AG04450 (cell line): ENCODE measurements at regions not wholly inside any gene's neighbourhood (a gene's known extent, or its start where the extent isn't known, plus 50 kb on each side); places are given as distances from the start of the nearest gene placed in this dataset.

Experiments used
- CTCF ChIA-PET: fragments of 300-600, 350-600 bp; formaldehyde crosslinking; extraction: SDS; loops from one replicate; lab custom pipeline; 2022; ENCODE audit warnings: antibody characterized with exemption, inconsistent platforms; lab: Charles Lee
- POLR2A ChIA-PET: fragments of 350-600 bp; formaldehyde crosslinking; extraction: SDS; loops from one replicate; lab custom pipeline; 2021; ENCODE audit warnings: antibody characterized with exemption, inconsistent platforms; lab: Yijun Ruan, JAX
- DNase-seq: peaks from one replicate; pipeline ENCODE4 v3.0.0-alpha.2; 2011; ENCODE audit warnings: low read depth, low spot score
- H3K27ac ChIP-seq: one replicate; pipeline ENCODE4 v1.5.1; 2012; ENCODE audit warnings: low read depth, low read length, control low read depth
- H3K27me3 ChIP-seq: one replicate; pipeline ENCODE4 v1.6.0; 2012; ENCODE audit warnings: low read length; ENCODE audit not compliant: control insufficient read depth, insufficient read depth
- H3K4me3 ChIP-seq: 2 replicates; pipeline ENCODE4 v1.5.1; 2011; ENCODE audit warnings: mild to moderate bottlenecking, low read depth, low read length, control low read depth
- H3K9me3 ChIP-seq: 2 replicates; pipeline ENCODE4 v1.5.1; 2012; ENCODE audit warnings: low read length; ENCODE audit not compliant: control insufficient read depth, insufficient read depth
- CTCF ChIP-seq: IDR thresholded peaks from 2 replicates; pipeline ENCODE4 v1.5.1; 2011; ENCODE audit warnings: low read depth, low read length, control low read depth, inconsistent platforms

GRCh38 chr2:146259816-146260215, 1585.0 kb upstream of the ACVR2A start:
- Histone ChIP-seq H3K27ac (no peak overlapping the region), H3K4me3 (no peak overlapping the region), H3K27me3 (no peaks in the 10 kb centered on the region), H3K9me3 (no peaks in the 10 kb centered on the region)
- TF ChIP-seq CTCF = no peak
- DNase-seq = no peak
- POLR2A ChIA-PET = no interaction called here
- CTCF ChIA-PET = no interaction called here

GRCh38 chr2:146258071-146258470, 1586.8 kb upstream of the ACVR2A start:
- TF ChIP-seq CTCF = no peak

GRCh38 chr2:146252119-146252518, 1592.7 kb upstream of the ACVR2A start:
- ChIA-PET POLR2A (no interaction called here), CTCF (no interaction called here)
- Histone ChIP-seq H3K9me3 (no peaks in the 10 kb centered on the region), H3K4me3 (no peak overlapping the region), H3K27me3 (no peaks in the 10 kb centered on the region), H3K27ac (no peak overlapping the region)
- no peak for DNase-seq
- TF ChIP-seq CTCF = no peak

More at GRCh38 chr2:146258071-146258470, 1586.8 kb upstream of the ACVR2A start:
- ChIA-PET POLR2A (no interaction called here), CTCF (no interaction called here)
- H3K27me3 ChIP-seq = no peaks in the 10 kb centered on the region
- H3K4me3 ChIP-seq = no peak overlapping the region
- no peaks in the 10 kb centered on the region for H3K9me3 ChIP-seq
- no peak overlapping the region for H3K27ac ChIP-seq
- DNase-seq = no peak

- POLR2A ChIA-PET = no interaction called here
Observed at GRCh38 chr2:146251328-146251727, 1593.5 kb upstream of the ACVR2A start.

More at GRCh38 chr2:146251328-146251727, 1593.5 kb upstream of the ACVR2A start:
- no peak overlapping the region for H3K4me3 ChIP-seq
- CTCF ChIA-PET = no interaction called here
- no peak for DNase-seq
- no peak for TF ChIP-seq CTCF
- H3K9me3 ChIP-seq = no peaks in the 10 kb centered on the region
- no peak overlapping the region for H3K27ac ChIP-seq
- H3K27me3 ChIP-seq = no peaks in the 10 kb centered on the region
